K562 (cell line): ENCODE measurements at regions not wholly inside any gene's neighbourhood (a gene's known extent, or its start where the extent isn't known, plus 50 kb on each side); places are given as distances from the start of the nearest gene placed in this dataset.

Experiments used
- ATAC-seq: fragments of 200-7000 bp; cut with Tn5 transposase; 3 replicates; pipeline ENCODE4 v1.9.1; 2020; ENCODE audit warnings: moderate library complexity
- BruUV-seq: library from RNA; stranded (reverse); fragments of 400-500 nt; replicated peaks from 2 replicates; lab custom pipeline; 2021; lab: Mats Ljungman, UMichigan
- CTCF ChIA-PET: fragments of 300-600 bp; formaldehyde crosslinking; extraction: SDS; loops from one replicate; lab custom pipeline; 2021; ENCODE audit warnings: low intra/inter-chr PET ratio; lab: Yijun Ruan, JAX
- POLR2A ChIA-PET: fragments of 300-600, 350-650 bp; sonication (Branson Sonifier 250); formaldehyde crosslinking; extraction: SDS; loops from one replicate; lab custom pipeline; 2021; ENCODE audit warnings: antibody characterized with exemption, inconsistent platforms; lab: Yijun Ruan, JAX
- DNase-seq, 4 experiments: peaks; one replicate each; pipeline versions ENCODE4 v3.0.0 to v3.0.0-alpha.2; 2011 to 2018; ENCODE audit warnings: low spot score in 3 of 4, mixed read lengths in 3 of 4; ENCODE audit errors: extremely low read depth in 1 of 4
- FAIRE-seq: peaks from 2 replicates; lab custom pipeline; 2011; peaks lifted over from hg19 to GRCh38; lab: Jason Lieb, UNC
- H2AFZ ChIP-seq: 2 replicates; pipeline ENCODE4 v1.6.0; 2011; ENCODE audit warnings: low read depth, low read length, control low read depth, inconsistent platforms
- H3K27ac ChIP-seq: fragments of 200-600 bp; 3 replicates; pipeline ENCODE4 v1.8.0; 2011; ENCODE audit warnings: low read depth, mild to moderate bottlenecking, control low read depth, inconsistent platforms, low read length, moderate library complexity, mixed read lengths; ENCODE audit errors: extremely low read depth
- H3K27me3 ChIP-seq, 2 experiments: fragments of 300-600 bp in 1 of 2; 2 replicates in 1 of 2; 3 replicates in 1 of 2; pipeline versions ENCODE4 v1.6.0 to v1.8.0; 2011; ENCODE audit warnings: inconsistent platforms in 2 of 2, low read length in 2 of 2, mild to moderate bottlenecking in 1 of 2, mixed read lengths in 1 of 2, moderate library complexity in 1 of 2; ENCODE audit not compliant: control insufficient read depth in 2 of 2, insufficient read depth in 2 of 2
- H3K36me3 ChIP-seq: fragments of 300-600 bp; 3 replicates; pipeline ENCODE4 v1.8.0; 2011; ENCODE audit warnings: mild to moderate bottlenecking, low read length, inconsistent platforms; ENCODE audit not compliant: control insufficient read depth, insufficient read depth
- H3K4me1 ChIP-seq, 2 experiments: fragments of 200-600 bp in 1 of 2; replicated peaks in 1 of 2; 2 replicates in 1 of 2; 3 replicates in 1 of 2; pipeline versions ENCODE4 v1.5.1 to v1.8.0; 2011; ENCODE audit warnings: inconsistent platforms in 2 of 2, low read length in 2 of 2, mild to moderate bottlenecking in 1 of 2, mixed read lengths in 1 of 2, moderate library complexity in 1 of 2; ENCODE audit not compliant: control insufficient read depth in 2 of 2, insufficient read depth in 2 of 2
- H3K4me2 ChIP-seq: 2 replicates; pipeline ENCODE4 v1.6.1; 2011; ENCODE audit warnings: low read length, control low read depth, inconsistent platforms, mixed read lengths; ENCODE audit not compliant: insufficient read depth
- H3K4me3 ChIP-seq: fragments of 200-600 bp; sonication (generic), shearing (Covaris generic); 2 replicates; pipeline ENCODE4 v1.5.1; 2016; ENCODE audit warnings: control low read depth, inconsistent platforms
- H3K79me2 ChIP-seq: fragments of 200-600 bp; 3 replicates; pipeline ENCODE4 v1.8.0; 2011; ENCODE audit warnings: low read length, inconsistent platforms; ENCODE audit not compliant: control insufficient read depth, insufficient read depth
- H3K9ac ChIP-seq, 2 experiments: 2 replicates each; pipeline versions ENCODE4 v1.6.0 to v1.6.1; 2011; ENCODE audit warnings: low read depth in 2 of 2, low read length in 2 of 2, control low read depth in 1 of 2, inconsistent platforms in 1 of 2, mild to moderate bottlenecking in 1 of 2, mixed read lengths in 1 of 2; ENCODE audit not compliant: insufficient read depth in 1 of 2
- H3K9me1 ChIP-seq: one replicate; pipeline ENCODE4 v1.6.0; 2011; ENCODE audit warnings: inconsistent platforms, mild to moderate bottlenecking, low read length, moderate library complexity; ENCODE audit not compliant: control insufficient read depth, insufficient read depth
- H3K9me3 ChIP-seq: replicated peaks from 2 replicates; pipeline ENCODE4 v1.5.1; 2011; ENCODE audit warnings: low read depth, low read length, inconsistent platforms; ENCODE audit not compliant: control insufficient read depth, insufficient read depth
- H4K20me1 ChIP-seq: replicated peaks from 2 replicates; pipeline ENCODE4 v1.6.1; 2011; ENCODE audit warnings: low read length, inconsistent platforms, mixed read lengths; ENCODE audit not compliant: control insufficient read depth, insufficient read depth
- ESRRB ChIP-seq: fragments of 250-450 bp; sonication (Bioruptor Pico); IDR thresholded peaks from 2 replicates; pipeline ENCODE4 v1.5.0; 2020; ENCODE audit warnings: mild to moderate bottlenecking, moderate library complexity, borderline replicate concordance
- FOXJ2 ChIP-seq: fragments of 200-800 bp; sonication (Bioruptor generic); IDR thresholded peaks from 2 replicates; pipeline ENCODE4 v1.6.1; 2016; ENCODE audit warnings: missing genetic modification characterization, missing compliant biosample characterization
- MXD1 ChIP-seq: fragments of 250-450 bp; sonication (Bioruptor Pico); IDR thresholded peaks from 2 replicates; pipeline ENCODE4 v1.8.0; 2021; ENCODE audit warnings: borderline replicate concordance, mild to moderate bottlenecking, moderate library complexity; ENCODE audit not compliant: poor library complexity, severe bottlenecking
- POLR3G ChIP-seq: IDR thresholded peaks from 2 replicates; pipeline ENCODE4 v1.6.1; 2011; ENCODE audit not compliant: insufficient read length, insufficient replicate concordance; ENCODE audit errors: extremely low read depth
- PRPF4 ChIP-seq: fragments of 200-400 bp; formaldehyde crosslinking; IDR thresholded peaks from one replicate; pipeline ENCODE4 v1.6.1; 2017; ENCODE audit warnings: low read length, low read depth, mild to moderate bottlenecking; ENCODE audit not compliant: insufficient read depth, poor library complexity, severe bottlenecking
- WGBS: fragments of 100-300 bp; shearing (Covaris generic); methylation state at CpG from one replicate; pipeline ENCODE4 v1.1.6; 2016; ENCODE audit warnings: low coverage, mixed read lengths; ENCODE audit not compliant: insufficient coverage; ENCODE audit errors: missing lambda C conversion rate; 5-methylcytosine and 5-hydroxymethylcytosine counted together
- in situ Hi-C: fragments of 300-500 bp; cut with MboI; formaldehyde crosslinking; loops from 4 replicates; pipeline ENCODE4 v1.15.0; 2018; ENCODE audit warnings: inconsistent platforms, mixed read lengths
- intact Hi-C: fragments of 100-400 bp; cut with micrococcal nuclease; formaldehyde crosslinking; loops from 2 replicates; pipeline ENCODE4 v1.14.2; 2022

GRCh38 chr10:132992433-132993215, 50.3 kb upstream of the CFAP46 start:
- no TSS peak for BruUV-seq
- POLR2A ChIA-PET, result no interaction called here

More at GRCh38 chr10:132992433-132993215, 50.3 kb upstream of the CFAP46 start:
- H4K20me1 ChIP-seq, result no peaks in the 10 kb centered on the region
- in situ Hi-C loops, result no loop called here
- H3K27ac ChIP-seq, result no peak overlapping the region
- TF ChIP-seq POLR3G (no peak), PRPF4 (no peak), ESRRB (CRISPR knock-in tag) (no peak), FOXJ2 (tag) (no peak), MXD1 (CRISPR knock-in tag) (no peak)
- TF ChIP-seq, all 486 proteins: peak for 0
- H3K4me1 ChIP-seq, result peaks cover 0 to 3% of the 10 kb centered on the region in 2 experiments; a peak in 1 of 5 replicates
- ATAC-seq, result no peak
- no peaks in the 10 kb centered on the region for H3K9me3 ChIP-seq
- FAIRE-seq, result no peak
- H3K4me3 ChIP-seq, result no peak overlapping the region
- H3K27me3 ChIP-seq, result peaks cover 6 to 38% of the 10 kb centered on the region in 2 experiments
- CTCF ChIA-PET, result no interaction called here
- no peaks in the 10 kb centered on the region for H3K79me2 ChIP-seq
- no peak overlapping the region for H2AFZ ChIP-seq
- H3K4me2 ChIP-seq, result no peak overlapping the region
- H3K36me3 ChIP-seq, result no peaks in the 10 kb centered on the region
- WGBS, result 1% methylated on average over 15 of the region's 36 CpGs
- H3K9me1 ChIP-seq, result no peaks in the 10 kb centered on the region
- intact Hi-C loops, result no loop called here
- H3K9ac ChIP-seq, result no peak overlapping the region
- no peak for DNase-seq
